ENCODE measurements at regions not wholly inside any gene's neighbourhood (a gene's known extent, or its start where the extent isn't known, plus 50 kb on each side); places are given as distances from the start of the nearest gene placed in this dataset.

GRCh38 chr5:120228262-120229031 is 235.7 kb upstream of the PRR16 start:
- no peak for TF ChIP-seq ZFX (IDR thresholded peaks at IDR 0.05)
- TF ChIP-seq, protein P1, sequence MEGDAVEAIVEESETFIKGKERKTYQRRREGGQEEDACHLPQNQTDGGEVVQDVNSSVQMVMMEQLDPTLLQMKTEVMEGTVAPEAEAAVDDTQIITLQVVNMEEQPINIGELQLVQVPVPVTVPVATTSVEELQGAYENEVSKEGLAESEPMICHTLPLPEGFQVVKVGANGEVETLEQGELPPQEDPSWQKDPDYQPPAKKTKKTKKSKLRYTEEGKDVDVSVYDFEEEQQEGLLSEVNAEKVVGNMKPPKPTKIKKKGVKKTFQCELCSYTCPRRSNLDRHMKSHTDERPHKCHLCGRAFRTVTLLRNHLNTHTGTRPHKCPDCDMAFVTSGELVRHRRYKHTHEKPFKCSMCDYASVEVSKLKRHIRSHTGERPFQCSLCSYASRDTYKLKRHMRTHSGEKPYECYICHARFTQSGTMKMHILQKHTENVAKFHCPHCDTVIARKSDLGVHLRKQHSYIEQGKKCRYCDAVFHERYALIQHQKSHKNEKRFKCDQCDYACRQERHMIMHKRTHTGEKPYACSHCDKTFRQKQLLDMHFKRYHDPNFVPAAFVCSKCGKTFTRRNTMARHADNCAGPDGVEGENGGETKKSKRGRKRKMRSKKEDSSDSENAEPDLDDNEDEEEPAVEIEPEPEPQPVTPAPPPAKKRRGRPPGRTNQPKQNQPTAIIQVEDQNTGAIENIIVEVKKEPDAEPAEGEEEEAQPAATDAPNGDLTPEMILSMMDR (conservative IDR thresholded peaks at IDR 0.05), result no peak
- H3K27ac ChIP-seq, result no peak overlapping the region

GRCh38 chr5:120229036-120229435 is 235.1 kb upstream of the PRR16 start:
- no peak overlapping the region for H3K27ac ChIP-seq
- TF ChIP-seq, protein P1 (conservative IDR thresholded peaks at IDR 0.05), result no peak
- TF ChIP-seq ZFX (IDR thresholded peaks at IDR 0.05), result no peak

DNA sequence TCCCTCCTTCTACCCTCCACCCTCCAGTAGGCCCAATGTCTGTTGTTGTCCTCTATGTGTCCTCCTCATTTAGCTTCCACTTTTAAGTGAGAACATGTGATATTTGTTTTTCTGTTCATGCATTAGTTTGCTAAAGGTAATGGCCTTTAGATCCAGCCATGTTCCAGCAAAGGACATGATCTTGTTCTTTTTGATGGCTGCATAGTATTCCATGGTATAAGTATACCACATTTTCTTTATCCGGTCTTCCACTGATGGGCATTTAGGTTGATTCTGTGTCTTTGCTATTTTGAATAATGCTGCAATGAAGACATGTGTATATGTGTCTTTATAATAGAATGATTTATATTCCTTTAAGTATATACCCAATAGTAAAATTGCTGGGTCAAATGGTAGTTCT is 232.5 kb upstream of the PRR16 start:
- no peak for TF ChIP-seq ZFX (IDR thresholded peaks at IDR 0.05)
- TF ChIP-seq, protein P1 (conservative IDR thresholded peaks at IDR 0.05), result no peak
- no peak overlapping the region for H3K27ac ChIP-seq

DNA sequence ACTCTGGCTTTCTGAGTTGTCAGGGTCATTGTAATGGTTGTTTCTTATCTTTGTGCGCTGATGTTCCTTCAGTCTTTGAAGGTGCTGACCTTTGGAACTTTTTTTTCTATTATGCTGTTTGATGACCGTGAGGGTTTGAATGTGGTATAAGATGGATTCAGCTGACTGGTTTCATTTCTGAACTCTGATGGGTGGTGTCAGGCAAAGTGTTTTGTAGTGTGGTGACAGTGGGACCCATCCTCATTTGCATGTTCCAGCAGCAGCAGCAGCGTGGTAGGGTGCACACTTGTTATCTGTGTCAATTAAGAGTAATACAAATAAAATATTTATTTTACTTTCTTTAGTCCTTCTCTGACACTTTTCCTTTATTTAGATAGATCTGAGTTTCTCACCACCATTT is 227.7 kb upstream of the PRR16 start:
- TF ChIP-seq ZFX (IDR thresholded peaks at IDR 0.05), result no peak
- TF ChIP-seq, protein P1 (conservative IDR thresholded peaks at IDR 0.05), result no peak

DNA sequence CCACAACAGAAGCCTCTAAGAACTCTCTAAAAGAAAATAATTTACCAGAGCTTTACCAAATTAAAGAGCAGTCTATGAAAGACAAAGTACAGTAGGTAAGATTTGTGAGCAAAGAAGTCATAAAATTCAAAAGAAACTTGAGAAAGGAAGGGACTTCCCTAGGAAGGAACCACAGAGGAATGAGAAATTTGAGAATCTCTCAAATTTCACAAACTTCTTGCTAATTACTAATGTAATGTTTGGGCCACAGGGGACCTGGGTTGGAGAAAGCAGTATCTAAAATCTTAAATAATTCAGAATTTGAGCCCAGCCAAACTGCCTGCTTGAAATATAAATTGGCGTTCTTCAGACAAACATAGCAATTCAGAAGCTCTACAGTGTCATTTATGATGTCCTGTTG is 225.0 kb upstream of the PRR16 start:
- TF ChIP-seq, protein P1 (conservative IDR thresholded peaks at IDR 0.05), result no peak
- no peak for TF ChIP-seq ZFX (IDR thresholded peaks at IDR 0.05)

More for the DNA sequence above, 227.7 kb upstream of the PRR16 start:
- H3K27ac ChIP-seq, result no peak overlapping the region

GRCh38 chr5:120240706-120241105 is 223.4 kb upstream of the PRR16 start:
- no peak overlapping the region for H3K27ac ChIP-seq
- TF ChIP-seq, protein P1 (conservative IDR thresholded peaks at IDR 0.05), result no peak
- TF ChIP-seq ZFX (IDR thresholded peaks at IDR 0.05), result no peak

More for the DNA sequence above, 225.0 kb upstream of the PRR16 start:
- no peak overlapping the region for H3K27ac ChIP-seq

- TF ChIP-seq ZFX (IDR thresholded peaks at IDR 0.05), result no peak
- TF ChIP-seq, protein P1 (conservative IDR thresholded peaks at IDR 0.05), result no peak
- no peak overlapping the region for H3K27ac ChIP-seq
Observed at GRCh38 chr5:120241400-120241799, 222.7 kb upstream of the PRR16 start.

Measured in C4-2B (cell line).